ENCODE measurements at regions not wholly inside any gene's neighbourhood (a gene's known extent, or its start where the extent isn't known, plus 50 kb on each side); places are given as distances from the start of the nearest gene placed in this dataset.
"Not testable (repeated sequence)": the region's sequence is repeated elsewhere in the genome, so short reads cannot be mapped to it uniquely, and the experiment has no call there.

DNA sequence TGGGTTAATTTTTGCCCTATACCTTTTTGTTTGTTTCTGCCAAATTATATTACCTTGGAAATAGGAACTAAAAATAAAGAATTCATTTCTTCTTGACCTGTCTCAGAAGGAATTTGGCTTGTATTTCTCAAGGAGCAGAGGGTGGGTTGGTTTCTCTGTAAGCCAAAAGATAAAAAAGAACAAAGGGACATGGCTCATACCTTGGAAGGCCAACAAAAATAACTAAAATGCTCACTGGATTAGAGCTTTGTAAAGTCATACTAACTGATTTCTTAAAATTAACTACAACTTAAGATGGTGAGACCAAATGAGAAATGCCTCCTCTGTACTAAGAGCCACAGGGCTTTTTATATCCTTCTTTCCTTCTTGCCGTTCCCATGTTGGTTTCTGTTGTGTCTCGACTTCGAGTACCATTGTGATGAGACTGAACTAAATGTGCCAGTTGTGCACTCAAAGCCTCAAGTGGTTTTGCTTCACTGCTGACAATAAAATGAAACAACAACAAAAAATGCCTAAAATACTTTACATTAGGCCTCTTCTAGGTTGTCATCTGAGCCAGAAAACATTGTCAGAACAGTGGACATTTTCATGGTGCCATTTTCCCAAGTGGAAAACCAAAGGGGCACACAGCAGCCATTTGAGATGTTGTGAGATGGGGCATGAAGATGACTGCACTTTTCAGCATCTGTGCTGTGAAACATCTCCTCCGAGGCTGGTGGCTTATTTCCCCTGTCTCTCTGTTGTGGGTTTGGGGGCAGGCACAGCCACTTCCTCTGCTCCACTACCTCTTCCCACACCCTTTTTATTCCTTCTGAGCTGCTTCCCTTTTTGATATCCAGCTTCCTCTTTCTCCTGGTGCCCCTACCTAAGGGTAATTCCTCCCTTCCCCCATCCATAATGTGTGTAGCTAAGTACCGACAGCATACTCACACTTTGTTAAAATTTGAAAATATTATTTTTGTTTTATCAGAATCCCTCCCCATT, 51.8 kb upstream of the AGR3 start:
- DNase-seq (ENCODE audit: low spot score) = no peak

DNA sequence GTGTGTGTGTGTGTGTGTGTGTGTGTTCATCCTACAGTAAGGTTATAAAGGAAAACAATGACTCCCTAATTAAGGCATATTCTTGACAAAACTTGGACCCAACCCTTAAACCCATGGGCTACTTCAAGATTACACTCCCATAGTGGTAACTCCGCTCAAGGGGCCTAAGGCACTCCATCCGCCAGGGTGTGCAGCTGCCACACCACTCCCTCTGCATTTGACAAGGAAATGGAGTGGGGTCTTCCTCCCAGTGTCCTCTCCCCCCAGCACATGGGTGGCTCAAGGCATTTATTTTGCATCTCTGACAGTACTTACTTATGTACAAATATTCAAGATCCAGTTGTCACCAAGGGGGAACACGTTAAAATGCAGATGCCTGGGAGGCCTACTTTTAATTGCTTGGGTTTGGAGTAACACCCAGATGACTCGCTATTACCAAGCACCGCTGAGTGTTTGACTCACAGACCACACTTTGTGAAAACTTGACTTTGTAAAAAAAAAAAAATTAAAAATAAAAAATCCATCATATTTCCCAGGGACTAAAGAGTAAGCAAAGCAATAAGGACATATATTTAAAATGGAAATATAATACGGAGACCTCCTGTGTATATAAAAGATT, 53.0 kb upstream of the AGR3 start:
- no peak for DNase-seq (ENCODE audit: low spot score)

DNA sequence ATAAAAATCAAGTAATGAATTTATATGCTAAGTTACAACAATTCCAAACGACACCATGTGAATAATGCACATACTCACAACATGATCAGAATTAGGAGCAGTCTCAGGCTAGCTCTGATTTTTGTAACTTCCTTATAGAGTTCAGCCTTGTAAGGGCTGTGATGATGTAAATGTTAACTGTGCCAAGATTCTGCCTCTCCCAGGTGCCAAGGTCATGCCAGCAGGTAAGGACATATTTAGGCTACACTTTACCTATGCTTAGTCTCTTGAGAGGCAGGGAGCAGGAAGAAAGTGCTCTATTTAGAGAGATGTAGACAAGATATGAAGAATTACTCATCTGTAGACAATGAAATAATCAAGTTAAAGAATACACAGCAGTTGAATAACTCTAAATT, 53.6 kb upstream of the AGR3 start:
- no peak for DNase-seq (ENCODE audit: low spot score)

DNA sequence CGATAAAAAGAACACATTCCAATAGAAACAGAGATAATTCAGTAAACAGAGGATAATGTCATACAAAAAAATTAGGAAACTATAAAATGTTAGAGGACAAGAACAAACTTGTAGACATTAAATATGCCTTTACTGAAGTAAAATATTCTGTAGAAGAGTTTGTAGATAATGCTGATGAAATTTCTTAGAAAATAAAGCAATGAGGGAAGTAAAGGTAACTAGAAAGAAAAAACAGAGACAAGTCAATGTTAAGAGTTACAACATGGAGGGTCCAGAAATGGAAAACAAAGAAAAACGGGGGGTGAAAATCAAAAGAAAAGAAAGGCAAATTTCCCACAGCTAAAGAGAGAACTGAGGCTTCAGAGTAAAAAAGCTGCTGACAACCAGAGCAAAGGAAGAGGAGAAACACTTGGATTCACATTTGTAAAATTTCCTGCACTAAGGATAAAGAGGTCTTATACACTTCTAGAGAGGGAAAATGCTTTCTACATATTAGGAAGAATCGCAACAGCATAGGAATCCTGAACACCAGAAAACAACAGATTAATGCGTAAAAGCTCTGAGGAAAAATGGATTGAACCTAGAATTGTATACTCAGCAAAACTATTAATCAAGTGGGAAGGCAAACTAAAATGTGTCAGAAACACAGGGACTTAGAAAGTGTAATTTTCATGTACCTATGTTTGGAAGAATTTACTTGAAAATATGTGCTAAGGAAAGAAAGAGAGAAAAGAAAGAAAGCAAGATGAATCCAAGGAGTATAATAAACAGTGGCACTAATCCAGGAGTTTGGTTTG, 55.0 kb upstream of the AGR3 start:
- DNase-seq (ENCODE audit: low spot score) = no peak

DNA sequence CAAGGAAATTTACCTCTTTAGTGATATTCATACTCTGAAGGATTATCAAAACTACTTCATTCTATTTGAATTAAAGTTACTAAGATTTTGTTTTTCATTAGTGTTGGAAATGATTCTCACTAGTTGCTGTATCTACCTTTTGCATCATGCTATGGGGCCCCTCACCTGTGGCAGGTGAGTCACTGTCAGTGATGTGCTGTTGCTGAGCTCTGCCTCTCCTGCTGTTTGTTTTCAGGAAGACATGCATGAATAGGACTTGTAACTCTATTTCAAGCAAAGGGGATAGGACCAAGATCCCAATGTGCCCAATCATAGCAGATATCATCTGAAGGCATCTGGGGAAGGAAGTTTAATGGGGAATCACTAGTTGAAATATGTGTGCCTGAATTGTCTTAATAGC, 57.4 kb upstream of the AGR3 start:
- no peak for DNase-seq (ENCODE audit: low spot score)

DNA sequence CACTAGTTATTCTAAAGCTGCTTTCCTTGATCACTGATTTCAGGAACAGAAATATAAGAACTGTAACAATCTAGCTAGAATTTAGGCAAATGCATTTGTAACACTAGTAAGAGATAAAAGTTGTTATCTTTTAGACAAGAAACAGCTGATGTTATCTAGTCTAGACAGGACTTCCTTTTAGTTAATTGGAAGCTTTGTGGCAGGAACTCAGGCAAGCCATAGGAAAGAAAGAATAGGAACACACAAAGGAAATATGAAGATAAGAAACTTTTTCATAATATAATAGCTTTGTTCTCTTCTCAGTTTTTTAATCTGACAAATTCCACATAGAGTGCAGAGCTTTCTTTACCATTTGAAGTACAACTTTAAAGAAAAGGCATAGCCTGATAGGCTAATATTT, 59.0 kb upstream of the AGR3 start:
- no peak for DNase-seq (ENCODE audit: low spot score)

DNA sequence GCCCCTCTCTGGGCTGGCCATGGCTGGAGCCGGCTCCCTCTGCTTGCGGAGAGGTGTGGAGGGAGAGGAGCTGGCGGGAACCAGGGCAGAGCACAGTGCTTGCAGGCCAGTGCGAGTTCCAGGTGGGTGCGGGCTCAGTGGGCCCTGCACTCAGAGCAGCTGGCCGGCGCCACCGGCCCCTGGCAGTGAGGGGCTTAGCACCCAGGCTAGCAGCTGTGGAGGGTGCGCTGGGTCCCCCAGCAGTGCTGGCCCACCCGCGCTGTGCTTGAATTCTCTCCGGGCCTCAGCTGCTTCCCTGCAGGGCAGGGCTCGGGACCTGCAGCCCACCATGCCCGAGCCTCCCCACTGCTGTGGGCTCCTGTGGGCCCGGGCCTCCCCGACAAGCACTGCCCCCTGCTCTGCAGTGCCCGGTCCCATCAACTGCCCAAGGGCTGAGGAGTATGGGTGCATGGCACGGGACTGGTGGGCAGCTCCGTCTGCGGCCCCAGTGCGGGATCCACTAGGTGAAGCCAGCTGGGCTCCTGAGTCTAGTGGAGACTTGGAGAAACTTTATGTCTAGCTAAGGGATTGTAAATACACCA, 61.2 kb upstream of the AGR3 start:
- no peak for DNase-seq (ENCODE audit: low spot score)

DNA sequence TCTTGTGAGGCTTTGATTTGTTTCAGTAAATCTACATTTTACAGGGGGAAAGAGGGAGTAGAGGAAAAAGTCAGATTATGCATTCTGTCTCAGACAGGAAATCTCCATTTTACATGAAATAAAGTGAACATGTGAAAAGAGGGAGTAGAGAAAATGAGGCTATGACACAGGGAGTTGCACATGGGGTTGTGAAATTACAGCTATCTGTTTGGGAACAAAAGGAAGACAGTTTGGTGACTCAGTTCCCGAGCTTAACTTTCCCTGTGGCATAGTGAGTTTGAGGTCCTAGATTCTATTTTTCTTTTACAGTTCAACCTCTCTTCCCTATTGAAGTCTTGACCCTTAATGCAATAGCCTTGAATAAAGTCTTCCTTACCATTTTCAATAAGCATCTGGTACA, 63.2 kb upstream of the AGR3 start:
- no peak for DNase-seq (ENCODE audit: low spot score)

DNA sequence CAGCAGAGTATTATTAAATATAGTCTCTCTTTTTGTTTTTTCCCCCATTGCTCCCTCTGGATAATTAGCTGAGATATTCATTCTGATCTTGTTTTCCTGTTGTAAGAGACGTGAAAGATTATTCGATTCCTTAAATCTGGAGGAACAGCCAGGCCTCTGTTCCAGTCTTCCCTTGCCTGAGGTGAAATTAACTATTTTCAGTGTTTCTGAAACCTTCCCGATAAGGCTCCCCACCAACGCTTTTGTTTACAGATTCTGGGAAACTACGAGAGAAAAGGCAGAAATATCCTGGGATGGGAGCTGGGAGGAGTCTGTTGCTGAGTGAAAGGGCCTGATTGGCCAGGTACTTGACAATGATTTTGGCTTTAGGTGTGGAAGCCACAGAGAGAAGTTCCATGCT, 63.6 kb upstream of the AGR3 start:
- DNase-seq (ENCODE audit: low spot score) = no peak

DNA sequence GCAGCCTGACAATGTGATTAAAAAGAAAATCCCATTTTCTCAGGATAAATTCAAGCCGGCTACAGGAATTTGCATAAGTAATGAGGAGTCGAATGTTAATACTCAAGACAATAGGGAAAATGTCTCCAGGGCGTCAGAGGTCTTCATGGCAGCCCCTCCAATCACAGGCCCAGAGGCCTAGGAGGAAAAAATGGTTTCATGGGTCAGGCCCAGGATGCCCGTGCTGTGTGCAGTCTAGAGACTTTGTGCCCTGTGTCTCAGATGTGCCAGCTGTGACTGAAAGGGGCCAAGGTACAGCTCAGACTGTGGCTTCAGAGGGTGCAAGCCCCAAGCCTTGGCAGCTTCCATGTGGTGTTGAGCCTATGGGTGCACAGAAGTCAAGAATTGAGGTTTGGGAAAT, 66.3 kb upstream of the AGR3 start:
- not testable (repeated sequence) for DNase-seq (ENCODE audit: low spot score)

DNA sequence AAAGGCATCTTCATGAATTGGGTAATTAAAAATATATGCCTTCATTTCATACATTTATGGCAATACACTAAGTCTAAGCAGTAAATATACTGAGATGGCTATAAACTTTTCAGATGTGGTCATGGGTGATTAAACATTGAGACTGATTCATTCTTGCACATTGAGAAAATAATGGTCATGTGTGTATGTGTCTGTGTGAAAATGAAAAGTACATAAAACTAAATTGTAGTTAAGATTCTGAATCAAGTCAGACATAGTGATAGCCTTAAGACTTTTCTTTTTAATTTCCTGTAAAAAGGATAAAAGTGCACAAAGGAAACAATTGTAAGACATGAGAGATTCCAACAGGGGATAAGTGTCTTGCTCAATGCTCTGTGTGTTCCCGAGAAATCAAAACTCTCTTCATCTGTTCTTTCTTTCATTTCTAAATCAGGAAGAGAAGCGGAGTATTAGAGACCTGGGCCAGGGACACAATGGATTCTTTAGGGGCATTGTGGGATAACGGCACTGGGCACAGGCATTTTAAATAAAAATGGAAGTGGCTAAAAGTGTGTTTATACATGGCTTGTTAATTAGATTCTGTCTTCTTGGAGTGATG, 69.8 kb upstream of the AGR3 start:
- no peak for DNase-seq (ENCODE audit: low spot score)

DNA sequence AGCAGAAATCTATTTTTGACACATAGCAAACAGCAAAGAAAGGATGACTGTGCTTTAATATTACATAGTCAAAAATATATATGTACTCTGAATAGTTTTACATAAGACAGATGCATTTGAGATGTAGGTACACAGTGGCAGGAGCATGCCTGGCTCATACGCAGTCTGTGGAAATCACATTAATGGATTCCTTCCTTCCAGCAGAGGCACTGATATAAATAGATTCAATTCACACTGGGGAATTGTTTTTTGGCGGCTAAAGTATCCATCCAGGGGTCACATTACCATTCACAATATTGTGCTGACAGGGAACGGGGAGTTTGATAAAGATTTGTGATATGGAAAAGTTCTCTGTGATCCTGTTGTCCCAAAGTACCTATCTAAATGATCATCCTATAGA, 72.5 kb upstream of the AGR3 start:
- DNase-seq (ENCODE audit: low spot score) = no peak

DNA sequence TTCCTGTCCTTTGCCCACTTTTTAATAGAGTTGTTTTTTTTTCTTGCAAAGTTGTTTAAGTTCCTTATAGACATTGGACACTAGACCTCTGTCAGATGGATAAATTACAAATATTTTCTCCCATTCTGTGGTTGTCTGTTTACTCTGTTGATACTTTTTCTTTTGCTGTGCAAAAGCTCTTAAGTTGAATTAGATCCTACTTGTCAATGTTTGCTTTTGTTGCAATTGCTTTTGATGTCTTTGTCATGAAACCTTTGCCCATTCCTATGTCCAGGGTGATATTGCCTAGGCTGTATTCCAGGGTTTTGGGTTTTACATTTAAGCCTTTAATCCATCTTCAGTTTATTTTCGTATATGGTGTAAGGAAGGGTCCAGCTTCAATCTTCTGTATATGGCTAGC, 76.9 kb upstream of the AGR3 start:
- DNase-seq (ENCODE audit: low spot score) = no peak

DNA sequence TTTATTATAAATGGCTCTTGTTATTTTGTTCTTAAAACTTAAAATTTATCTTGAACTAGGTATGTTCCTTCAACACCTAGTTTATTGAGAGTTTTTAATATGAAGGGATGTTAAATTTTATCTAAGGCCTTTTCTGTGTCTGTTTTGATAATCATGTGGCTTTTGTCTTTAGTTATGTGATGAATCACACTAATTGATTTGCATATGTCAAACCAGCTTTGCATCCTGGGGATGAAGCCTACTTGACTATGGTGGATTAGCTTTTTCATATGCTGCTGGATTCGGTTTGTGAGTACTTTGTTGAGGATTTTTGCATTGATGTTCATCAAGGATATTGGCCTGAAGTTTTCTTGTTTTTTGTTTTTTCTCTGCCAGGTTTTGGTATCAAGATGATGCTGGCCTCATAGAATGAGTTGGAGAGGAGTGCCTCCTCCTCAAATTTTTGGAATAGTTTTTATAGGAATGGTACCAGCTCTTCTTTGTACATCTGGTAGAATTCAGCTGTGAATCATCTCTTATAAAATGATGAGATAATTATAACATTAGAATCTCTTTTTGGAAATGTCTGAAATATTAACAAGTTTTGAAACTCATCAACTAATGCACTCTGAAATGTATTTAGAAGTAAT, 78.7 kb upstream of the AGR3 start:
- no peak for DNase-seq (ENCODE audit: low spot score)

DNA sequence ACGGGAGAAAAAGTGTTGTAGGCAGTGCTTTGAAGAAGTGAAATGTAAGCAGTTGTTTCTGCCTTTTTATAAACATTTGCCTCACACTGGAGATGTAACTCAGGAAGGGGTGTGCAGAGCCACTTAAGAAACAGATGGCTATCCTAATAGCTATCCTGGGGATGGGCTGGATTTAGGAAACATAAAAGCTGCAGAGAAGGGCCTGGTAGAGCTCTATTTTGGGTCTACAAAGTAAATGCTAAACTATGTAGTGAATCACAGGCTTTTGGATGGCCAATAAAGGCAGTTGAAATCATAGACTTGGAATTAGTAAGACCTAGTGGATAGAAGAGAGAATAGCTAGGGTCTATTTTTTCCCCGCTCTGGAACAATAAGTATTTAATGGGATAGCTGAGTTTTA, 79.9 kb upstream of the AGR3 start:
- DNase-seq (ENCODE audit: low spot score) = no peak

DNA sequence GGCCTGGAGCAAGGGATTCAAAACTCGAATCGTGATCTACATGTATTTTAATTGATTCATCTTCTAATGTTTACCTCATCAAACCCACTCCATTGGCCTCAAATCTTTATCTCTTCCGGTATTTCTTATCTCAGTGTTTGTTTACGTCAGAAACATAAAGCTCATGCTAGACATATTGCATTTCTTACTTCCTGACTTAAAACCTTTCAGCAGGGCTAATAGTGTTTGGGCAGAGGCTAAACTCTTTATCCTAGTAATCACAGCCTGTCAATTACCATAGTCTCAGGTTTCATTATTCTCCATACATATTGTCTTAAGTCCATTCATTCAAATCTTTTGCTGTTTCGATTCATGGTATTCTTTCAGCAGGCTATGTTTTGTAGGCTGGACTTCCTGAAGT, 81.3 kb upstream of the AGR3 start:
- DNase-seq (ENCODE audit: low spot score) = no peak

DNA sequence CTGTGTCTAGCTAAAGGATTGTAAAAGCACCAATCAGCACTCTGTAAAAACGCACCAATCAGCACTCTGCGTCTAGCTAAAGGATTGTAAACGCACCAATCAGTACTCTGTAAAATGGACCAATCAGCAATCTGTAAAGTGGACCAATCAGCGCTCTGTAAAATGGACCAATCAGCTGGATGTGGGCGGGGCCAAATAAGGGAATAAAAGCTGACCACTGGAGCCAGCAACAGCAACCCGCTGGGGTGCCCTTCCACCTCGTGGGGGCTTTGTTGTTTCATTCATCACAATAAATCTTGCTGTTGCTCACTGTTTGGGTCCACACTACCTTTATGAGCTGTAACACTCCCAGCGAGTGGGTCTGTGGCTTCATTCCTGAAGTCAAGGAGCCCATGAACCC, 83.9 kb upstream of the AGR3 start:
- not testable (repeated sequence) for DNase-seq (ENCODE audit: low spot score)

DNA sequence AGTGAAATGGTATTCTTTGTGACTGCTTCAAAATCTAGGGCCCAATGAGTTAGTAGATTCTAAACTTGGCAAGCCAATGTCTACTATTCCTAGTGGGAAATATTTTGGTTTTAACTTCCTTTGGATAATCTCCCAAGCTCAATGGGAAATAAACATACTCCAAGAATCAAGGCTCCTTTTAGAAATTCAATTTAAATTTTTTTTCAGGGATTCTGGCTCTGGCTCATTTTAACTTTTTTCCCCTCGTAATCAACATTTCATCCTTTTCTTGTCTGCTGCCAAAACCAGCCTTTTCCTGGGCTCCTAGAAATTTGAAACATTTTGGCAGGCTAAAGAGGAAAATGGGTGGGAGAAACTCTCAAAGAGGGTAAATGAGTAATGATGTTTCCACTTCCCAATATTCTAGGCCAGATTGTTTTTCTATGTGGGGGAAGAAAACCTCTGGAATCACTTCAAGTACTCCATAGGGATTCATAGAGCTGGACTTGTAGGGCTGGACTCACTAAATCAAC, 85.6 kb upstream of the AGR3 start:
- no peak for DNase-seq (ENCODE audit: low spot score)

DNA sequence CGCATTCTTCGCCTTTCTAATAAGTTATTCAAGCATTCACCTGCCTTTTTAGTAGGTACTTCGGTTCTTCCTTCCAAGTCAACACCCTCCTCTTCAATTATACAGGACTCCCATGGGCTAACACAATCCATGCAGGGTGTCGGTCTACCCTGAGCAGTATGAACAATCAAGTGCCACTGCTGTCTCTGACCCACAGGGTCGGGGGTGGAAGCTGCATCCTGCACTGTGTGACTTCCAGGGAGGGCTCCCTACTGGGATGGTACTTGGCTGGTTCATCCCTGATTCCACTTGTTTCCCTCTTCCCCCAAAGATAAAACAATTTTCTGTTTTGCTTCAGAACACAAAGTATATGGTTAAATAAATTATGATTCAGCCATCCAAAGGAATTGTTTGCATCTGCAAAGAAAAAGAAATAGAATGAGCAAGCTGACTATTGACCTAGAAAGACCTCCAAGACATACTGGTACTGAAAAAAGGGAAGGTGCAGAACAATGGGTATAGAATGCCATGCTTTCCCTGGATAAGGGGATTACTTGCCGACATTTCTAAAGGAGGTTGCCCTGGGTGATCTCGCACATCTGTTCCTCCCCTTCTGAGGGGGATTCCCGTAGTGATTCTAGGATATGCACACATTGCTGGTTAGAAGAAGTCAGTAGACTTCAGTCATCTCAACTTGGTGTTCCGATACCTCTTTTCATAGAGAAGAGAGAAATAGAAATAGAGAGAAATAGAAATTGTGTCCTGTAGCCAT, 89.1 kb upstream of the AGR3 start:
- no peak for DNase-seq (ENCODE audit: low spot score)

DNA sequence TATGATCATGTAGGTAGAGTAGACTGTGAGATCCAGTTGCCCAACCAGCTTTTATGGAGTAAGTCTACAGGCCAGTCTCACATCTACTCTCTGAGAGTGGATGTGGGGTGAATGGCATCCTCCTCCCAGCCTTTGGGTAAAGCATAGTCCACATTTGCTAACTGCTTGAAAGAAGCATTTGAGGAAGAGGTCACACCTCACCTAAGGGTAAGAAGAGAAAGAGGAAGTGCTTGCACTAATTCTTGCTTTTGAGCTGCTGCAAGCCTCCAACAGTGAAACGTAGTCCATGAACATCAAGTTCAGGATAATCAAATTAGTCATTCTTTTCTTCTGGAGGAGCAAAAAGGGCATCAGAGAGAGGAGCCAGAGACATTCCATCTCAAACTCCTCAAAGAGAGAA, 93.9 kb upstream of the AGR3 start:
- DNase-seq (ENCODE audit: low spot score) = no peak
